ENCODE measurements at regions not wholly inside any gene's neighbourhood (a gene's known extent, or its start where the extent isn't known, plus 50 kb on each side); places are given as distances from the start of the nearest gene placed in this dataset.

DNA sequence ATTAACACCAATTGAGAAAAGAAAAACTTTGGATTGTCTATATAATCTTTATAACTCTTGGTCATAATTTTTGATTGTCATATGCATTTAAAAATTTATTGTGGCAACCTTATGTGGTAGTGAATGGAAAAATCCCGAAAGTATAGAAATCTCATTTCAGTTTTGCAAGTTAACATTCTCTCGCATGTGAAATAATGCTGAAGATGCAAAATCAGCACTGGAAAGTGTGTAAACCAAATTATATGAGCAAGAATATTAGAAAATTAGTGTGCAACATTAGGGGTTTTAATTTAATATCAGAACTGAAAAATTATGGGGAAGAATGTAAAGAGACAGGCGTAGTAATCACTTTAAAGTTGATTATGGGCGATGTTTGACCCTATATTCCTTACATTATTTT, 1472.8 kb downstream of the PCDH7 start:
- Mint-ChIP-seq H3K27me3 (ENCODE audit: unreplicated experiment) (no peaks in the 10 kb centered on the region), H3K27ac (ENCODE audit: unreplicated experiment) (no peak overlapping the region), H3K36me3 (ENCODE audit: low read depth, unreplicated experiment) (no peaks in the 10 kb centered on the region), H3K9me3 (ENCODE audit: unreplicated experiment) (no peaks in the 10 kb centered on the region), H3K4me3 (ENCODE audit: unreplicated experiment) (no peak overlapping the region), H3K4me1 (ENCODE audit: unreplicated experiment) (peaks cover 3% of the 10 kb centered on the region)
- no peak for DNase-seq (ENCODE audit: low spot score)
- TF ChIP-seq, protein P1, sequence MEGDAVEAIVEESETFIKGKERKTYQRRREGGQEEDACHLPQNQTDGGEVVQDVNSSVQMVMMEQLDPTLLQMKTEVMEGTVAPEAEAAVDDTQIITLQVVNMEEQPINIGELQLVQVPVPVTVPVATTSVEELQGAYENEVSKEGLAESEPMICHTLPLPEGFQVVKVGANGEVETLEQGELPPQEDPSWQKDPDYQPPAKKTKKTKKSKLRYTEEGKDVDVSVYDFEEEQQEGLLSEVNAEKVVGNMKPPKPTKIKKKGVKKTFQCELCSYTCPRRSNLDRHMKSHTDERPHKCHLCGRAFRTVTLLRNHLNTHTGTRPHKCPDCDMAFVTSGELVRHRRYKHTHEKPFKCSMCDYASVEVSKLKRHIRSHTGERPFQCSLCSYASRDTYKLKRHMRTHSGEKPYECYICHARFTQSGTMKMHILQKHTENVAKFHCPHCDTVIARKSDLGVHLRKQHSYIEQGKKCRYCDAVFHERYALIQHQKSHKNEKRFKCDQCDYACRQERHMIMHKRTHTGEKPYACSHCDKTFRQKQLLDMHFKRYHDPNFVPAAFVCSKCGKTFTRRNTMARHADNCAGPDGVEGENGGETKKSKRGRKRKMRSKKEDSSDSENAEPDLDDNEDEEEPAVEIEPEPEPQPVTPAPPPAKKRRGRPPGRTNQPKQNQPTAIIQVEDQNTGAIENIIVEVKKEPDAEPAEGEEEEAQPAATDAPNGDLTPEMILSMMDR (IDR thresholded peaks at IDR 0.05; ENCODE audit: unreplicated experiment) = no peak

DNA sequence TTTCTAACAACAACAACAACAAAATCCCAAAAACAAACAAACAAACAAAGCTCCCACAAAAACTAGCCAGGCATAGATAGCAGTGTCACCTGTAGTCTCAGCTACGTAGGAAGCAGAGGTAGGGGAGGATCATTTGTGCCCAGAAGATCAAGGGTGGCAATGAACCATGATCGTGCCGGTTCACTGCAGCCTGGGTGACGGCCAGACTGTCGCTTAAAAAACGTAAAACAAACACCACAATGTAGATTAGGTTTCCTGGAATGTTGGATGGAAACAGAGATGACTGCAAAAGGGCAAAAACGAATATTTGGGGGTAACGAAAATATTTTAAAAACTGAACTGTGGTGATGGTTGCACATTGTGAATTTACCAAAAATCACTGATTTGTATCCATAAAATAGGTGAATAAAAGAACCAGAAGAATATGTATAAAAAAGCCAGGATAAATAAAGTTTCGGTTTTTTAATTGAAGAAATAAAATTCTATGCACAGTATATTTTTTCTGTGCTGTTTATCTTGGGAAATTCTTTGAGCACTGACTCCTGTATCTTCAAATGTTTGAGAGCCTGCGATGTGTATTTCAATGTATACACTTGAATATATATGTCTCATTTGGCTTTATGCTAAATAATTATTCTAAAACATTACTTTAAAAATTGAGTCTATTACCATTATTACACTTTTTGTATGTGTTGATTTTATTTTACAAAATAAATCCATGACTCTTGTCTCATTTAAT, 1477.0 kb downstream of the PCDH7 start:
- Mint-ChIP-seq H3K27ac (ENCODE audit: unreplicated experiment) (no peak overlapping the region), H3K9me3 (ENCODE audit: unreplicated experiment) (no peaks in the 10 kb centered on the region), H3K27me3 (ENCODE audit: unreplicated experiment) (no peaks in the 10 kb centered on the region), H3K4me3 (ENCODE audit: unreplicated experiment) (no peak overlapping the region), H3K4me1 (ENCODE audit: unreplicated experiment) (peaks cover 3% of the 10 kb centered on the region), H3K36me3 (ENCODE audit: low read depth, unreplicated experiment) (no peaks in the 10 kb centered on the region)
- DNase-seq (ENCODE audit: low spot score) = no peak
- TF ChIP-seq, protein P1 (IDR thresholded peaks at IDR 0.05; ENCODE audit: unreplicated experiment) = no peak

DNA sequence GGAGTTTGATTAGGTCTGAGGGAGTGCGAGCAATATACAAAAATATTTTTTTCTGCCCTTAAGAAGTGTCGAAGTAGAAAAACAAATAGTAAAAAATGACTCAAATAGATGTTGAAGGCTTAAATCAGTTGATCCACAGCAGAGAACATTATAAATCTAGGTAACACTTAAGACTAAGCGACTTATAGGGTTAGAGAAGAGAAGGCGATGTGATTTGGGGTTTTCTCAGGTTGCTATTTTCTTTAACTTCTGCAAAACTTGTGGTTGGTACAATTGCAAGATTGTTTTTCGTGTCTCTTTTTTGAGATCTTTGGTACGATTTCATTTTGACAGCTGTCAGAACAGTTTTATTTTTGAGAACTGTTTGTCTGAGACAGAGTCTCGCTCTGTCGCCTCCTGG, 1479.5 kb downstream of the PCDH7 start:
- Mint-ChIP-seq H3K27ac (ENCODE audit: unreplicated experiment) (no peak overlapping the region), H3K9me3 (ENCODE audit: unreplicated experiment) (no peaks in the 10 kb centered on the region), H3K27me3 (ENCODE audit: unreplicated experiment) (no peaks in the 10 kb centered on the region), H3K36me3 (ENCODE audit: low read depth, unreplicated experiment) (no peaks in the 10 kb centered on the region), H3K4me1 (ENCODE audit: unreplicated experiment) (no peaks in the 10 kb centered on the region), H3K4me3 (ENCODE audit: unreplicated experiment) (no peak overlapping the region)
- TF ChIP-seq, protein P1 (IDR thresholded peaks at IDR 0.05; ENCODE audit: unreplicated experiment) = no peak
- no peak for DNase-seq (ENCODE audit: low spot score)

DNA sequence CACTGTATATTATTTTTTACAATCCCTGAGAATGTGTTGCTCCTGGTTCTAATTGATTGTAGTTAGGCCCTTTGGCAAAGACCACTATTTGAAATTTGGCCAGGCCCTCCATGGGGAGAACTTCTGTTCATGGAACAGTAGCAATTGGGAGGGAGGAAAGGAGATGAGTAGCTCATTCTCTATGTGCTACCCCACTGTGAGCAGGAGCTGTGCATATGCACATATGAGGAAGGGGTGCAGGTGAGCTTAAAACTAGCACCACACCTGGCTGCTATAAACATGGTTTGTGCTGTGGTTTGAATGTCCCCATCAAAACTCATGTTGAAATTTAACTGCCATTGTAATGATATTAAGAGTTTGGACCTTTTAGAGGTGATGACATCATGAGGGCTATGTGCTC, 1483.2 kb downstream of the PCDH7 start:
- Mint-ChIP-seq H3K27me3 (ENCODE audit: unreplicated experiment) (no peaks in the 10 kb centered on the region), H3K4me1 (ENCODE audit: unreplicated experiment) (no peaks in the 10 kb centered on the region), H3K4me3 (ENCODE audit: unreplicated experiment) (no peak overlapping the region), H3K36me3 (ENCODE audit: low read depth, unreplicated experiment) (peaks cover 4% of the 10 kb centered on the region), H3K9me3 (ENCODE audit: unreplicated experiment) (no peaks in the 10 kb centered on the region), H3K27ac (ENCODE audit: unreplicated experiment) (no peak overlapping the region)
- no peak for DNase-seq (ENCODE audit: low spot score)
- TF ChIP-seq, protein P1 (IDR thresholded peaks at IDR 0.05; ENCODE audit: unreplicated experiment) = no peak

DNA sequence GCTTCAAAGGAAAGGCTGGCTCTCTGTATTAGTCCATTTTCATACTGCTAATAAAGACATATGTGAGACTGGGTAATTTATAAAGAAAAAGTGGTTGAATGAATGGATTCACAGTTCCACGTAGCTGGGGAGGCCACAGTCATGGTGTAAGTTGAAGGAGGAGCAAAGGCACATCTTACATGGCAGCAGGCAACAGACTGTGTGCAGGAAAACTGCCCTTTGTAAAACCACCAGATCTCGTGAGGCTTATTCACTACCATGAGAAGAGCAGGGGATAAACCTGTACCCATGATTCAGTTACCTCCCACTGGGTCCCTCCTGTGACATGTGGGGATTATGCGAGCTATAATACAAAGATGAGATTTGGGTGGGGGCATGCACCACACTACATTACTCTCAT, 1486.6 kb downstream of the PCDH7 start:
- Mint-ChIP-seq H3K4me1 (ENCODE audit: unreplicated experiment) (no peaks in the 10 kb centered on the region), H3K36me3 (ENCODE audit: low read depth, unreplicated experiment) (peaks cover 4% of the 10 kb centered on the region), H3K27me3 (ENCODE audit: unreplicated experiment) (no peaks in the 10 kb centered on the region), H3K4me3 (ENCODE audit: unreplicated experiment) (no peak overlapping the region), H3K9me3 (ENCODE audit: unreplicated experiment) (no peaks in the 10 kb centered on the region), H3K27ac (ENCODE audit: unreplicated experiment) (no peak overlapping the region)
- no peak for DNase-seq (ENCODE audit: low spot score)
- TF ChIP-seq, protein P1 (IDR thresholded peaks at IDR 0.05; ENCODE audit: unreplicated experiment) = no peak

Data from endothelial cell (in vitro differentiated cells).